K562 (cell line): ENCODE measurements at regions not wholly inside any gene's neighbourhood (a gene's known extent, or its start where the extent isn't known, plus 50 kb on each side); places are given as distances from the start of the nearest gene placed in this dataset.

Experiments
- ATAC-seq: fragments of 200-7000 bp; cut with Tn5 transposase; 3 replicates; pipeline ENCODE4 v1.9.1; 2020; ENCODE audit warnings: moderate library complexity
- BruUV-seq: library from RNA; stranded (reverse); fragments of 400-500 nt; replicated peaks from 2 replicates; lab custom pipeline; 2021; lab: Mats Ljungman, UMichigan
- CTCF ChIA-PET: fragments of 300-600 bp; formaldehyde crosslinking; extraction: SDS; loops from one replicate; lab custom pipeline; 2021; ENCODE audit warnings: low intra/inter-chr PET ratio; lab: Yijun Ruan, JAX
- POLR2A ChIA-PET: fragments of 300-600, 350-650 bp; sonication (Branson Sonifier 250); formaldehyde crosslinking; extraction: SDS; loops from one replicate; lab custom pipeline; 2021; ENCODE audit warnings: antibody characterized with exemption, inconsistent platforms; lab: Yijun Ruan, JAX
- DNase-seq, 4 experiments: peaks; one replicate each; pipeline versions ENCODE4 v3.0.0 to v3.0.0-alpha.2; 2011 to 2018; ENCODE audit warnings: low spot score in 3 of 4, mixed read lengths in 3 of 4; ENCODE audit errors: extremely low read depth in 1 of 4
- FAIRE-seq: peaks from 2 replicates; lab custom pipeline; 2011; peaks lifted over from hg19 to GRCh38; lab: Jason Lieb, UNC
- H2AFZ ChIP-seq: 2 replicates; pipeline ENCODE4 v1.6.0; 2011; ENCODE audit warnings: low read depth, low read length, control low read depth, inconsistent platforms
- H3K27ac ChIP-seq: fragments of 200-600 bp; 3 replicates; pipeline ENCODE4 v1.8.0; 2011; ENCODE audit warnings: low read depth, mild to moderate bottlenecking, control low read depth, inconsistent platforms, low read length, moderate library complexity, mixed read lengths; ENCODE audit errors: extremely low read depth
- H3K27me3 ChIP-seq, 2 experiments: fragments of 300-600 bp in 1 of 2; 2 replicates in 1 of 2; 3 replicates in 1 of 2; pipeline versions ENCODE4 v1.6.0 to v1.8.0; 2011; ENCODE audit warnings: inconsistent platforms in 2 of 2, low read length in 2 of 2, mild to moderate bottlenecking in 1 of 2, mixed read lengths in 1 of 2, moderate library complexity in 1 of 2; ENCODE audit not compliant: control insufficient read depth in 2 of 2, insufficient read depth in 2 of 2
- H3K36me3 ChIP-seq: fragments of 300-600 bp; 3 replicates; pipeline ENCODE4 v1.8.0; 2011; ENCODE audit warnings: mild to moderate bottlenecking, low read length, inconsistent platforms; ENCODE audit not compliant: control insufficient read depth, insufficient read depth
- H3K4me1 ChIP-seq, 2 experiments: fragments of 200-600 bp in 1 of 2; replicated peaks in 1 of 2; 2 replicates in 1 of 2; 3 replicates in 1 of 2; pipeline versions ENCODE4 v1.5.1 to v1.8.0; 2011; ENCODE audit warnings: inconsistent platforms in 2 of 2, low read length in 2 of 2, mild to moderate bottlenecking in 1 of 2, mixed read lengths in 1 of 2, moderate library complexity in 1 of 2; ENCODE audit not compliant: control insufficient read depth in 2 of 2, insufficient read depth in 2 of 2
- H3K4me2 ChIP-seq: 2 replicates; pipeline ENCODE4 v1.6.1; 2011; ENCODE audit warnings: low read length, control low read depth, inconsistent platforms, mixed read lengths; ENCODE audit not compliant: insufficient read depth
- H3K4me3 ChIP-seq: fragments of 200-600 bp; sonication (generic), shearing (Covaris generic); 2 replicates; pipeline ENCODE4 v1.5.1; 2016; ENCODE audit warnings: control low read depth, inconsistent platforms
- H3K79me2 ChIP-seq: fragments of 200-600 bp; 3 replicates; pipeline ENCODE4 v1.8.0; 2011; ENCODE audit warnings: low read length, inconsistent platforms; ENCODE audit not compliant: control insufficient read depth, insufficient read depth
- H3K9ac ChIP-seq, 2 experiments: 2 replicates each; pipeline versions ENCODE4 v1.6.0 to v1.6.1; 2011; ENCODE audit warnings: low read depth in 2 of 2, low read length in 2 of 2, control low read depth in 1 of 2, inconsistent platforms in 1 of 2, mild to moderate bottlenecking in 1 of 2, mixed read lengths in 1 of 2; ENCODE audit not compliant: insufficient read depth in 1 of 2
- H3K9me1 ChIP-seq: one replicate; pipeline ENCODE4 v1.6.0; 2011; ENCODE audit warnings: inconsistent platforms, mild to moderate bottlenecking, low read length, moderate library complexity; ENCODE audit not compliant: control insufficient read depth, insufficient read depth
- H3K9me3 ChIP-seq: replicated peaks from 2 replicates; pipeline ENCODE4 v1.5.1; 2011; ENCODE audit warnings: low read depth, low read length, inconsistent platforms; ENCODE audit not compliant: control insufficient read depth, insufficient read depth
- H4K20me1 ChIP-seq: replicated peaks from 2 replicates; pipeline ENCODE4 v1.6.1; 2011; ENCODE audit warnings: low read length, inconsistent platforms, mixed read lengths; ENCODE audit not compliant: control insufficient read depth, insufficient read depth
- ILF3 ChIP-seq: fragments of 450-650 bp; IDR thresholded peaks from 2 replicates; pipeline ENCODE4 v1.6.1; 2018; ENCODE audit warnings: antibody characterized with exemption, mild to moderate bottlenecking, moderate library complexity, borderline replicate concordance
- MEF2D ChIP-seq: conservative IDR thresholded peaks from 2 replicates; pipeline ENCODE4 v1.6.1; 2016; ENCODE audit warnings: low read depth, missing genetic modification characterization, missing compliant biosample characterization
- PHF21A ChIP-seq: fragments of 450-650 bp; IDR thresholded peaks from 2 replicates; pipeline ENCODE4 v1.6.1; 2017; ENCODE audit warnings: low read depth, borderline replicate concordance
- POLR2AphosphoS5 ChIP-seq: IDR thresholded peaks from 2 replicates; pipeline ENCODE4 v1.6.1; 2011; ENCODE audit warnings: mild to moderate bottlenecking, low read depth, low read length, moderate library complexity; ENCODE audit not compliant: control insufficient read depth, insufficient read depth
- POLR2G ChIP-seq: fragments of 200-400 bp; formaldehyde crosslinking; IDR thresholded peaks from 2 replicates; pipeline ENCODE4 v1.6.1; 2017; ENCODE audit warnings: low read depth, mild to moderate bottlenecking, antibody characterized with exemption, low read length, moderate library complexity
- RERE ChIP-seq: sonication (generic); formaldehyde crosslinking; IDR thresholded peaks from 2 replicates; pipeline ENCODE4 v1.8.0; 2023; ENCODE audit warnings: missing genetic modification reagents, mild to moderate bottlenecking, borderline replicate concordance
- SIN3B ChIP-seq: fragments of 450-650 bp; IDR thresholded peaks from 2 replicates; pipeline ENCODE4 v1.6.1; 2017; ENCODE audit warnings: low read depth, mild to moderate bottlenecking, moderate library complexity
- TAF9B ChIP-seq: fragments of 450-650 bp; IDR thresholded peaks from 2 replicates; pipeline ENCODE4 v1.6.1; 2018; ENCODE audit warnings: mild to moderate bottlenecking; ENCODE audit not compliant: partially characterized antibody
- ZNF583 ChIP-seq: fragments of 250-450 bp; sonication (Bioruptor Pico); IDR thresholded peaks from 2 replicates; pipeline ENCODE4 v1.4.0; 2020
- WGBS: fragments of 100-300 bp; shearing (Covaris generic); methylation state at CpG from one replicate; pipeline ENCODE4 v1.1.6; 2016; ENCODE audit warnings: low coverage, mixed read lengths; ENCODE audit not compliant: insufficient coverage; ENCODE audit errors: missing lambda C conversion rate; 5-methylcytosine and 5-hydroxymethylcytosine counted together
- in situ Hi-C: fragments of 300-500 bp; cut with MboI; formaldehyde crosslinking; loops from 4 replicates; pipeline ENCODE4 v1.15.0; 2018; ENCODE audit warnings: inconsistent platforms, mixed read lengths
- intact Hi-C: fragments of 100-400 bp; cut with micrococcal nuclease; formaldehyde crosslinking; loops from 2 replicates; pipeline ENCODE4 v1.14.2; 2022

- Histone ChIP-seq H3K9ac (no peak overlapping the region), H3K9me3 (no peaks in the 10 kb centered on the region; the same call in 1 of the 2 replicates), H3K4me1 (no peaks in the 10 kb centered on the region), H3K36me3 (no peaks in the 10 kb centered on the region), H3K4me3 (no peak overlapping the region), H3K4me2 (no peak overlapping the region), H4K20me1 (no peaks in the 10 kb centered on the region), H3K27me3 (no peaks in the 10 kb centered on the region), H3K79me2 (no peaks in the 10 kb centered on the region), H2AFZ (no peak overlapping the region), H3K9me1 (no peaks in the 10 kb centered on the region), H3K27ac (no peak overlapping the region)
- DNase-seq (no peak), FAIRE-seq (no peak), ATAC-seq (no peak)
- TF ChIP-seq SIN3B (no peak), PHF21A (no peak), POLR2AphosphoS5 (no peak), ZNF583 (CRISPR knock-in tag) (no peak), ILF3 (no peak), POLR2G (no peak), TAF9B (no peak), MEF2D (no peak), RERE (CRISPR knock-in tag) (no peak)
- 0% methylated on average over 2 of the region's 2 CpGs for WGBS
- in situ Hi-C loops (no loop called here), intact Hi-C loops (no loop called here)
- no TSS peak for BruUV-seq
- ChIA-PET POLR2A (no interaction called here), CTCF (no interaction called here)
These were observed 1259.0 kb downstream of the ZPLD1 start for GRCh38 chr3:103693831-103694230.
